Fibroblast of skin of abdomen (primary cell): ENCODE measurements at regions not wholly inside any gene's neighbourhood (a gene's known extent, or its start where the extent isn't known, plus 50 kb on each side); places are given as distances from the start of the nearest gene placed in this dataset.

ENCODE experiments used
- DNase-seq: peaks from one replicate; pipeline ENCODE4 v3.0.0-alpha.2; 2013

DNA sequence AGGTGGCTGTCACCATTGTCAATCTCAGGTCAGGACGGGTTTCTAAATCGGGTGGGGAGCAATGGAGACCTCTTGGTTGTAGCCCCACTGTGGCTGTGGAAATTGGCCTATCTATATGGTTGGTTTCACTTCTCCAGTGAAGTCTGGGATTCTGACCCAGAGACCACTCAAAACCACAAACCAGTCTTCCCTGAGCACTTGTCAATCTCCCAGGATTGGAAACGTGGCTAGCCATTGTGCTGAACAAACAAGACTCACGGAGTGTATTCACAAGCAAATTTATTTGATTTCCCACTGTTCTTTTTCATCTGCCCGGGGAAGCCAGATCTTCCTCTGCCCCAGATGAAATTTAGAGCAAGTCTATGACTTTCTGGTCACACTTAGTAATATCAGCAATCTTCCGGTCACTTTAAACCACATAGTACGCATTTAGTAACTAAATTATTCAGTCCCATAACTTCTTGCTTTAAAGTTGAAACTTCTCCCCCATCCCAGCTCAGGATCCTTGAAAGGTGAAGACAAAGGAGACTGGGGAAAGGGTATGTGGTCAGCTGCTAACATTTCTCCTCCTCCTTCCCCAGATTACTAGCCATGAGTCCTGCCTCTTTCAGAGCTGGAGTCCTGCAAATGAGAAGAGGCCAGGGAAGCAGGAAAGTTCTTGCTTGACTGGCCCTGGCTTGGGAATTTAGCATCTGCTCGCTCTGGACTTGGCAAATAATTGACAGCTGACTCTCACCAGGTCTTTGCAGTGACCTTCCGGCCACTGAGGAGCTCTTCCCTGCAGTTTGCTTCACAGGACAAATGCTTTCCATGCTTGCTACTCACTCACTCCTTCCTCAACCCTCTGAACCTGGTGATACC, 123.2 kb upstream of the MAX start:
- DNase-seq, result no peak

GRCh38 chr14:65226824-65227604, 124.7 kb upstream of the MAX start:
- DNase-seq, result peak; percentile 64

GRCh38 chr14:65228436-65228835, 126.1 kb upstream of the MAX start:
- no peak for DNase-seq

GRCh38 chr14:65228956-65229747, 126.8 kb upstream of the MAX start:
- DNase-seq, result peak; percentile 47

DNA sequence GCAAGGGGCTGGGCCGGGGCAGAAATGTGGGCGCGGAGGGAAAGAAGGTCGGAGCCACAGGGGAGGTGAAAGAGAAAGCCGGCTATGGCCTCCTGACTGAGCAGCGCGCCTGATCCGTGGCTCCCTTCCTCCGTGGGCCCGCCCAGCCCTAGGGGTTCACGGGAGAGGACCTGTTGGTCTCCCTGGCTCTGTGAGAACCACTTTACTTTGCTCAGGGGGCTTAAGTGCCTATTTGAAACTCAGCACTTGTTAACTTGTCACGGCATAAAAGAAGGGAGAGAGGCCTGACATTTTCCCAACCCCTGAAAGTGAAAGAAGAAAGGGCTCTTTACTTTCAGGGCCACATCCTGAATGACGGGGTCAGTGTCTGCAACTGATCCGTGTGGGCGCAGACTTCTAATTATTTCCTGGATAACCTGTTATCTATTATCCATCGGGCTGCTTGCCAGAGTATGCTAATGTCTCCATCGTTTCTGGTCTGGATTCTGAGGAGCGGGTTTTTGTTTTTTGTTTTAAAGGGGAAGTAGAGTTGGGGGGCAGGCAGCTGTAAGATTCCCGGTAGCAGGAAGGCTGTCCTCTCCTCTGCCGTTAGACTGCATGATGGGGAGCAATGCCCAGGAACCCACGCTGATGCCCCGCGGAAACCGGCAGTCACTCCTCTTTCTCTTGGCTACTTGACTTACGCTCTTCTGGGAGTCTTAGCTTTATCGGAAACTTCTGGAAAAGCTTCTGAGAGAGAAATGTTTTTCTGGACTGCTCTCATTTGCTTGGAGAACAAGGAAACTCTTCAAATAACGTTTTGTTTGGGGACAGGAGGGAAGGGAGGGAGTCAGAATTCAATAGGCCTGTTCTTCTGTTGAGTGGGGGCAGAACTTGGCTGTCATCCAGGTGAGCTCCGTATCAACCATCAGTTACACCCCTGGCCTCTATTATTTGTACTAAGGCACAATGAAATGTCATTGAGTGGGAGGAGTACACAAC, 127.7 kb upstream of the MAX start:
- DNase-seq, result peak; percentile 73

- no peak for DNase-seq
These were observed 129.1 kb upstream of the MAX start for GRCh38 chr14:65231286-65231980.

DNA sequence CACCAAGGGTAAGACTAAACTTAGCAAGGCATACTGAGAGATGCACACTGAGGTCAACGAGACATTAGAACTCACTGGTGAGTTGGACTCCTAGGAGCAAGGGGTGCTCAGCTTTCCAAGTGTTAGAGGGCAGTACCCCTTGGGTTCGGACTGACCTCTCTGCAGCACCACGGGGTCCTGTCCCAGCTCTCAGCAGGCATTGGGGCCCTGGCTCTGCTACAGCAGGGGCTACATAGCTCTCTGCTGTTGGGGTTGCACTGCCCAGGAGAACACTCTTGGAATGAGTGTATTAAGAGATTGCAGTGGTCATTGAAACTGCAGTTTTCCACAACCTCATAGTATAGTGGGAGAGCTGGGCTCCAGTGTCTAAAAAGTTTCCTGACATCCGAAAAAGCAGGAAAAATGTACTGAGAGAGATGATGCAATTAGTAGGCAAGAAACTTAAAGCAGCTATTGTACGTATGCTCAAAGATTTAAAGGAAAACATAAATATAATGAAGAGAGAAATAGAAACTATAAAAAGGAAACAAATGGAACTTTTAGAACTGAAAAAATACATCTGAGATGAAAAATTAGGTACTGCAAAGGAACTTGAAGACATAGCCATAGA, 132.5 kb upstream of the MAX start:
- DNase-seq, result no peak

GRCh38 chr14:65237023-65237814, 134.9 kb upstream of the MAX start:
- peak; percentile 64 for DNase-seq

DNA sequence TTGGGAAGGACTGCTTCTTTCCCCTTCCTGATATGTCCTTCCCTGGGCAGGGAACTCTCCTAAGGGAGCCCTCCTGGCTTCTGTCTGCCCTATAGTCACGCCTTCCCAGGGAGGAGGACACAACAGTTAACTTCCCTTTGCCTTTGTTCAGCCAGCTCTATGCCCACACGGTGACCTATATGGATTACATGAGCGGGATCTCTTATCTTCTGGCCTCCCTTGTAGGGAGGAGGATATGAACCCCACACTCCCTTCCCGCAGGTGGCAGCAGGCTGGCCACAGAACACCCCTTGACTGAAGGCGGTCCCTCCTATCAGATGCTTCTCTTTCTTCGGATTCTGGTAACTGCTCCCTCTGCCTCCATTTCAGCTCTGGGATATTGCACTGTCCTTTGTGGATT, 135.6 kb upstream of the MAX start:
- DNase-seq, result no peak

GRCh38 chr14:65238456-65238855, 136.1 kb upstream of the MAX start:
- peak; percentile 87 for DNase-seq

DNA sequence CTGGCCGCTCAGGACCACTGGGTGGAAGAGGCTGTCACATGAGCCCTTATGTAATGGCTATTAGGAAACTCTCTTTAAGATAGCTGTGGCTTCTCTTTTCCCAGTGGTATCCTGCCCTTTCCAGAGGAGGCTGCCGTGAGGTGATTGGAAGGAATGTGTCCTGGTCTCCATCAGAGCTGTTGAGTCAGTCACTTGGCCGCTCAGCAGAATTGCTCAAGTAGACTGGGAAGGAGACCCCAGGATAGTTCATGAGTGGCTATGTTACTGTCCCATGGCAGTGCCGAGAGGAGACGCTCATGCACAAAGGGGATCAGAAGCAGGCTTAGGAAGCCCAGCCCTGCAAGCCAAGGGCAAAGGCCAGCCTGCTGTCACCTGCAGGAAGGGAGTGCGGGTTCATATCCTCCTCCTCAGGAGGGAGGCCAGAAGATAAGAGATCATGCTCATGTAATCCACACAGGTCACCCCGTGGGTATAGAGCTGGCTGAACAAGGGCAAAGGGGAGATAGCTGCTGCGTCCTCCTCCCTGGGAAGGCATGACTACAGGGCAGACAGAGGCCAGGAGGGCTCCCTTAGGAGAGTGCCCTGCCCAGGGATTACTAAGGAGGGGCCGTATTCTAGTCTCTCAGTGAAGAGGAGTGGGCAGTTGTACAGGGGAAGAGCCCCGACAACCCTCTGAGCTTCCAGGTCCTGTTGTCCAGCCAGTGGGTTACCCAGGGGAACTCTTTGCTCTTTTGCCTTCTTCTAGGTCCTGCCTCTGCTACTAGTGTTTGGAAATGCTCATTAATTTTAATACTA, 137.0 kb upstream of the MAX start:
- DNase-seq, result peak; percentile 89

DNA sequence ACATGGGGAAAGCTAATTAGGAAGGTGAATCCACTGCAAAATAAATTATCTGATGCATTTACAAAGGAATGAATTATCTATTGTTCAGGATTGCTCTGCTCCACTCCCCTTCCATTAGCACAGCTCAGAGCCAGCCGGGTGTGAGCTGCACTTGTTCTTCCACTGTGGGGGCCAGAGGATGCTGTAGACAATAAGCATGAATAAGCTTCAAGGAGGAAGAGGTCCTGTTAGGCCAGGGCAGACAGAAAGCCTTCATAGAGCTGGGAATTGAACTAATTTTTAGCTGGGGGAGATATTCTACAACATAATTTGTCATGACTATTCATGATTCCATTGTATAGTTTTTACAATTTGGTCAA, 137.6 kb upstream of the MAX start:
- DNase-seq, result no peak

GRCh38 chr14:65241125-65241752, 138.9 kb upstream of the MAX start:
- DNase-seq, result no peak

- DNase-seq, result peak; percentile 33
These were observed 140.4 kb upstream of the MAX start for GRCh38 chr14:65242732-65243134.

DNA sequence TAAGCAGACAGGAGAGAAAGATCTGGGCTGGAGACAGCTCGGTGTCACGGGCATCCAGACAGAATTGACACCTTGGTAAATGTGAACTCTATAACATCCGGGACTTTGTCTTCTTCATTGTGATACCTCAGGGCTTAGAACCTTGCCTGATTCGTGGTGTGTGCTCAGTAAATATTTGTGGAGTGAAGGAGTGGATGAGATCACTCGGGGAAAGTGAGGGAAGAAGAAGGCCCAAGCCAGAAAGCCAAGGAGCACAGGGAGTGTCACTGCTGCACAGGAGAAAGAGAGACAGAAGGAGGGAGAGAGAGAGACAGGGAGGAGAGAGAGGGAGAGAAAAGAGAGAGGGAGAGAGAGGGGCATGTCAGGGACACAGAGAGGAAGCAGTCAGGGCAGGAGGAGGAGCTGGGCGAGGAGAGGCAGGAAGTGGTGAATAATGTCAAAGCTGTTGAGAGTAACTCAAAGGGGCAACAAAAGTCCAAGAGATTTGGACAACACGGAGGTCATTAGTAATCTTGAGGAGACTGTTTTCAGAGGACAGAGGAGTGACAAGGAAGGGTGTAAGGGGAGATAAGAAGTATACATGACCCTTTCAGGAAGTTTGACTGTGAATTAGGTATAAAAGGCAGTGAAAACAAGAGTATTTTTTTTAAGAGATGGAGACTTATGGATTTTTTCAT, 141.6 kb upstream of the MAX start:
- DNase-seq, result peak; percentile 29

GRCh38 chr14:65249471-65250161, 147.3 kb upstream of the MAX start:
- no peak for DNase-seq

- DNase-seq, result no peak
These were observed 147.8 kb upstream of the MAX start for GRCh38 chr14:65250162-65250495.
